ENCODE measurements at regions not wholly inside any gene's neighbourhood (a gene's known extent, or its start where the extent isn't known, plus 50 kb on each side); places are given as distances from the start of the nearest gene placed in this dataset.

- no peak for DNase-seq
Observed at GRCh38 chr2:144333143-144333555, 186.8 kb downstream of the ZEB2 start.

- peak; percentile 75 for DNase-seq
Observed at GRCh38 chr2:144332356-144333142, 187.4 kb downstream of the ZEB2 start.

GRCh38 chr2:144331674-144332355, 188.1 kb downstream of the ZEB2 start:
- DNase-seq = peak; percentile 55

GRCh38 chr2:144330951-144331673, 188.8 kb downstream of the ZEB2 start:
- DNase-seq = no peak

GRCh38 chr2:144329472-144329871, 190.4 kb downstream of the ZEB2 start:
- no peak for DNase-seq

GRCh38 chr2:144328938-144329337, 191.0 kb downstream of the ZEB2 start:
- DNase-seq = no peak

- DNase-seq = no peak
Observed at GRCh38 chr2:144326825-144327224, 193.1 kb downstream of the ZEB2 start.

GRCh38 chr2:144325086-144325485, 194.8 kb downstream of the ZEB2 start:
- DNase-seq = peak; percentile 35

GRCh38 chr2:144324446-144325045, 195.4 kb downstream of the ZEB2 start:
- DNase-seq = no peak

- no peak for DNase-seq
Observed at GRCh38 chr2:144323946-144324345, 196.0 kb downstream of the ZEB2 start.

- no peak for DNase-seq
Observed at GRCh38 chr2:144322379-144322778, 197.5 kb downstream of the ZEB2 start.

GRCh38 chr2:144320491-144320890, 199.4 kb downstream of the ZEB2 start:
- DNase-seq = peak; percentile 44

GRCh38 chr2:144317071-144317738, 202.7 kb downstream of the ZEB2 start:
- no peak for DNase-seq

- no peak for DNase-seq
Observed at GRCh38 chr2:144310889-144311608, 208.9 kb downstream of the ZEB2 start.

GRCh38 chr2:144310484-144310883, 209.4 kb downstream of the ZEB2 start:
- no peak for DNase-seq

GRCh38 chr2:144307711-144308110, 212.2 kb downstream of the ZEB2 start:
- DNase-seq = no peak

- DNase-seq = no peak
Observed at GRCh38 chr2:144304202-144304601, 215.7 kb downstream of the ZEB2 start.

- DNase-seq = no peak
Observed at GRCh38 chr2:144300632-144301031, 219.3 kb downstream of the ZEB2 start.

GRCh38 chr2:144290276-144290675, 229.6 kb downstream of the ZEB2 start:
- no peak for DNase-seq

- DNase-seq = no peak
Observed at GRCh38 chr2:144288438-144288837, 231.5 kb downstream of the ZEB2 start.

- no peak for DNase-seq
Observed at GRCh38 chr2:144285324-144285723, 234.6 kb downstream of the ZEB2 start.

GRCh38 chr2:144281476-144281875, 238.4 kb downstream of the ZEB2 start:
- no peak for DNase-seq
